ACC112 (cell line): ENCODE measurements at regions not wholly inside any gene's neighbourhood (a gene's known extent, or its start where the extent isn't known, plus 50 kb on each side); places are given as distances from the start of the nearest gene placed in this dataset.
"Not testable (repeated sequence)": the region's sequence is repeated elsewhere in the genome, so short reads cannot be mapped to it uniquely, and the experiment has no call there.

Source experiments
- H2AFZ ChIP-seq: fragments of 200-600 bp; sonication (generic); one replicate; pipeline ENCODE4 v1.6.0; 2017; ENCODE audit warnings: antibody characterized with exemption, low read length; ENCODE audit not compliant: unreplicated experiment
- H3K27ac ChIP-seq: fragments of 200-600 bp; sonication (generic); 2 replicates; pipeline ENCODE4 v1.5.1; 2014; ENCODE audit warnings: low read depth, mild to moderate bottlenecking, antibody characterized with exemption, low read length, moderate library complexity
- H3K27me3 ChIP-seq: fragments of 200-600 bp; sonication (generic); 2 replicates; pipeline ENCODE4 v1.6.1; 2014; ENCODE audit warnings: mild to moderate bottlenecking, antibody characterized with exemption, low read length, moderate library complexity, mixed read lengths; ENCODE audit not compliant: insufficient read depth
- H3K36me3 ChIP-seq: fragments of 200-600 bp; sonication (generic); 2 replicates; pipeline ENCODE4 v1.6.1; 2016; ENCODE audit warnings: mild to moderate bottlenecking, antibody characterized with exemption, low read length, moderate library complexity, mixed read lengths; ENCODE audit not compliant: insufficient read depth
- H3K4me1 ChIP-seq: fragments of 200-600 bp; sonication (generic); one replicate; pipeline ENCODE4 v1.6.1; 2016; ENCODE audit warnings: low read length, mixed read lengths; ENCODE audit not compliant: insufficient read depth, unreplicated experiment, control insufficient read depth
- H3K4me3 ChIP-seq: fragments of 200-600 bp; sonication (generic); 2 replicates; pipeline ENCODE4 v1.5.1; 2014; ENCODE audit warnings: mild to moderate bottlenecking, low read depth, low read length
- H3K79me2 ChIP-seq: fragments of 200-600 bp; sonication (generic); one replicate; pipeline ENCODE4 v1.6.0; 2016; ENCODE audit warnings: low read length; ENCODE audit not compliant: control insufficient read depth, unreplicated experiment, insufficient read depth

GRCh38 chr16:58801838-58802237, 67.7 kb upstream of the GOT2 start:
- Histone ChIP-seq H3K4me3 (no peak overlapping the region), H3K36me3 (no peaks in the 10 kb centered on the region), H3K79me2 (no peaks in the 10 kb centered on the region), H3K27me3 (peaks cover 9% of the 10 kb centered on the region), H3K27ac (no peak overlapping the region), H2AFZ (no peak overlapping the region), H3K4me1 (no peaks in the 10 kb centered on the region)

GRCh38 chr16:58797137-58797801, 63.2 kb upstream of the GOT2 start:
- Histone ChIP-seq H2AFZ (no peak overlapping the region), H3K4me3 (no peak overlapping the region), H3K79me2 (no peaks in the 10 kb centered on the region), H3K27me3 (peaks cover 31% of the 10 kb centered on the region), H3K27ac (no peak overlapping the region), H3K4me1 (no peaks in the 10 kb centered on the region), H3K36me3 (no peaks in the 10 kb centered on the region)

- Histone ChIP-seq H3K27ac (no peak overlapping the region), H3K4me1 (no peaks in the 10 kb centered on the region), H2AFZ (no peak overlapping the region), H3K36me3 (no peaks in the 10 kb centered on the region), H3K79me2 (no peaks in the 10 kb centered on the region), H3K27me3 (peaks cover 44% of the 10 kb centered on the region), H3K4me3 (no peak overlapping the region)
Measured at GRCh38 chr16:58793366-58793765, 59.2 kb upstream of the GOT2 start.

GRCh38 chr16:58792188-58792587, 58.1 kb upstream of the GOT2 start:
- H3K4me3 ChIP-seq: no peak overlapping the region
- no peaks in the 10 kb centered on the region for H3K79me2 ChIP-seq
- no peaks in the 10 kb centered on the region for H3K36me3 ChIP-seq
- no peaks in the 10 kb centered on the region for H3K4me1 ChIP-seq
- peaks cover 48% of the 10 kb centered on the region for H3K27me3 ChIP-seq
- no peak overlapping the region for H2AFZ ChIP-seq
- H3K27ac ChIP-seq: no peak overlapping the region

- H3K4me1 ChIP-seq, H2AFZ ChIP-seq, H3K27ac ChIP-seq, H3K36me3 ChIP-seq, H3K4me3 ChIP-seq, H3K79me2 ChIP-seq: not testable (repeated sequence)
- peaks cover 56% of the 10 kb centered on the region for H3K27me3 ChIP-seq
Measured at GRCh38 chr16:58790816-58791557, 56.9 kb upstream of the GOT2 start.

- Histone ChIP-seq H3K4me1 (no peaks in the 10 kb centered on the region), H3K4me3 (no peak overlapping the region), H3K79me2 (no peaks in the 10 kb centered on the region), H2AFZ (no peak overlapping the region), H3K27ac (no peak overlapping the region), H3K27me3 (peaks cover 56% of the 10 kb centered on the region), H3K36me3 (no peaks in the 10 kb centered on the region)
Measured at GRCh38 chr16:58789351-58789750, 55.2 kb upstream of the GOT2 start.
